NK-92 treated with Interleukin-12 subunit alpha and Interleukin-12 subunit beta, amount 100 ng/mL, for 24 hours (cell line): ENCODE measurements at regions not wholly inside any gene's neighbourhood (a gene's known extent, or its start where the extent isn't known, plus 50 kb on each side); places are given as distances from the start of the nearest gene placed in this dataset.
"Not testable (repeated sequence)": the region's sequence is repeated elsewhere in the genome, so short reads cannot be mapped to it uniquely, and the experiment has no call there.

Source experiments
- DNase-seq: peaks from one replicate; lab custom pipeline; 2025; lab: John Stamatoyannopoulos, UW

DNA sequence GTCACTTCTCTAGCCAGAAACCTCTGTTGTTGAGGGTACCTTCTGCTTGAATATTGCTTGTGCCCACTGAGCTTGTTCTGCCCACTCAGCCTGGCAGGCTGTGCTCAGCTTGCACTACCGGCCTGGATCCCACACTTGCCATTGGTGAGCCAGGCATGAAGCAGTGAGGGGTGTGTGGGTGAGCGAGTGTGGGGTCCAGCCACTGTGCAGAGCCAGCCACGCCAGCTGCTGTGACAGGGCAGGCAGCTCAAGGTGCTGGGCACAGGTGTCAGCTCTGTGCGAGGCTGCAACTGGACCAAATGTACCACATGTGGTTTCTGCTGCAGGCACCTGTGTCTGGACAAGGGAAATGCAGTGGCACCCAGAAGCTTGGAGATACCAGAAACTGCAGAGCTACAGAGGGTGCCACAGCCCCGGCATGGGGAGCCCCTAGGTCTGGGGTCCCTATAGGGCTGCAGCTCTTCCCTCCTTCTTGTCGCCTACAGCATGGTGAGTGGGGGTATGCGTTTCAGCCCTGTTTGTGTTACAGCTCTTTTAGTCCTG is 305.1 kb upstream of the RIOK2 start:
- no peak for DNase-seq

DNA sequence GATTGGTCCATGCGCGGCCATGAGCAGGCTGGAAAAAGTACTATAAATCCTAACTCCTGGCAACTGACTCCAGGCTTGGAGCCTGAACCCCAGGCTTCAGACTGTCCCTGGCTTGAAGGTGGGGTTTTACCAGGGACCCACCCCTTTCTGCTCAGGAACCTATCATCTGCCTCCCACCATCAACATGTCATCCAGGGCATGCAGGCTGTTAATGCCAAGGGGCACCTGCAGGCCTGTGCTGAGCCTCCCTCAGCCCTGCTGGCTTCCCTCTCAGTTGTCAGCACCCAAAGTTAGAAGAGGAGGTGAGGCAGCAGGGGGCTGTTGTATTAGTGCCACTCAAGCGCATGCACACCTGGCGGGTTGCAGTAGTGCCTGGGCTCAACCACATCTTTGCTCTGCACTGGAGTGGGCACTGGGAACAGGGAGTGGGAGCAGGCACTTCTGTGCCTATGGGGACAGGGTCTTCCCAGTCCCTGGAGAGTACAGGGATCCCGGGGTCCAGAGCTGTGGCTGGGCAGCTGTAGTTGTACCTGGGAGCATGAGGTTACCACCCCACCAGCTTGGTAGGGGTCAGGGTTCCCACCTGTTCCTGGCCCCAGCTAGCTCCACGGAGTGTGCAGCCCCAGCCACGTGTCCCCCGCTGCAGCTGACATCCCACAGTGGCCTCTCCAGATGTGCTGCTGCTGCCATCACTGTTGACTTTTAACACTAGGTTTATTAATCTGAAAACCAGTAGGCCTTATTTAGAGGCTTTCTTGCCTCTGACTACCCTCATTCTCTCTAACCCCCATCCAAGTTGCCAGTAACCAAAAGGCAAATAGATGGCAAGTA is 306.2 kb upstream of the RIOK2 start:
- no peak for DNase-seq

DNA sequence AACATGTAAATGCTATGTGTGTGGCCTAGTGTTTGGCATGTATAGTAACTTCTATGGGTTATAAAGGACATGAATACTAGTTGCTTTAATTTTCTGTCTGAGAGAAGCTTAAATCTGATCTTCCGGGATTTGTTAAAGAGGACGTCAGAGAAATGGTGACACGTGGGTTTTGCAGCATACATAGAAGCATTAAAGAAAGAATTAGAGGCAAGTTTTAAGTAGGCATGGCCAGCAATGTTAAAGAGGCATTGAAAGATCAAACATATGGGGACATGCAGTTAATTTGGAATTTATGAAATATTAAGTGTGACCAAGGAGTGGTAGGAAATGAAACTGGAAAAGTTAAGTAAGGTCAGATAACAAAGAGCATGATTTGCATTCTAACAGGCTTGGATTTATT is 311.4 kb upstream of the RIOK2 start:
- no peak for DNase-seq

DNA sequence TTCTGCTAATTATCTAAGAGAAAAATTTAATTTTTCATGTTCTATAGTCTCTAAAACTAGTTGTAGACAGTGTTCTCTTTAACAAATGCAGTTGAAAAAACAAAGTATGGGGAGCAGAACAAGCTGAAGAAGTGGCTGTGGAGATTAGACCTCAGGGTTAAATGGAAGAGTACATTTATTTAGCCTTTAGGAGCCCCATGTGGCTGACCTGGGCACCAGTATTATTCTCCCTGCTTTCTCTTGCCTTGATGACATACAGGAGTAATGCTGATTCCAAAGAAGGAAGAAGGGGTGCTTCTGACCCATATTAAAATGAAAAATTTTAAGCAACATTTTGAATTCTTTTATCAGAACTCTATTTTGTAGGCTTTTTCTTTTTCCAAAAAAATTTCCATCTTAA is 312.3 kb upstream of the RIOK2 start:
- DNase-seq: no peak

DNA sequence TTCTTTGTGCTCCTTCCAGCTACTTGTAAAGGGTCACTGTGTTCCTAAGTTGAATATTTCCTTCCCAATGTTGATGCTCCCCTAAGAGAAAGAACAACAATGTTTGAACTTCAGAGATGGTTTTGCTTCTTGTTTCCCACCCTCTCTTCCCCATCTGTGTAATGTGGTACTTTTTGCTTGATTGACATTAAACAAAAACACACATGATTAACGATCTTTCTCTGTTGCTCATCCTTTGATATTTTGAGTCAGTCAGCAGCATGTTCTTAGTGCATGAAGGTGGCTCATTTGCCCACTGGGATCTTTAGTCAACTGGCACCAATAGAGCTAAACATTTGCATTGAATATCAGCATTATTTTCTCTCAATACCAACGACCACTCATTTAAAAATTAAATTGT is 313.0 kb upstream of the RIOK2 start:
- no peak for DNase-seq

DNA sequence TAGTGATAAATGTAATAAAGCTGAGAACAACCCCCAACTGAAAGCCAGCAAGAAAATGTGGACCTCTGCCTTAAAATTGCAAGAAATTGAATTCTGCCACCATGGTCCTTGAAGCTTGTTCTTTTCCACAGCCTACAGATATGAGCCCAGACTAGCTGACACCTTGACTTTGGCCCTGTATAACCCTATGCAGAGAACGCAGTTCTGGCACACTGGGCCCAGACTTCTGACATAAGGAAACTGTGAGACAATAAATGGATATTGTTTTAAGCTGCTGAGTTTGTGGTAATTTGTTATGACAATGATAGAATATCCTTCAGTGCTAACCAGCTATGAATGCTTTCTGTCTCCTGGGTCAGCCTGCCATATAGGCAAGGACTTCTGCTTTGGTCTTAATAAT is 315.6 kb upstream of the RIOK2 start:
- no peak for DNase-seq

DNA sequence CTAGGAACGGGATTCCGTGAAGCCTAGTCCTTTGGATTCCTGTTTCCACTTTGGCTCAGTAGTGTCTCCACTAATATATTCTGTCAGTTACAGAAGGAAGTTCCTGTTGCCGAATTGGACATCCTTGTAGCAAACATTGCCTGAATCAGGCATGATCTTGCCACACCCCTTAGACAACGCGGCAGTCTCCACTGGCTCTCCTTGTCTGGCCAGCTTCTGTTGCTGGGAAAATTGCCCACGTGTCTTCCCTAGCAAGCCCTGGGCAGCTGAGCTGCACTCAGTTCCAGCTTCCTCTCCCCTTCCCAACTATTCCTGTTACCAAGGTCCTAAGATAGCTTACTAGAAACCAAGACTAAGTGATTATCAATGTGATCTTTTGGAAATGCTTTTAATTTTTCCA is 316.6 kb upstream of the RIOK2 start:
- DNase-seq: no peak

DNA sequence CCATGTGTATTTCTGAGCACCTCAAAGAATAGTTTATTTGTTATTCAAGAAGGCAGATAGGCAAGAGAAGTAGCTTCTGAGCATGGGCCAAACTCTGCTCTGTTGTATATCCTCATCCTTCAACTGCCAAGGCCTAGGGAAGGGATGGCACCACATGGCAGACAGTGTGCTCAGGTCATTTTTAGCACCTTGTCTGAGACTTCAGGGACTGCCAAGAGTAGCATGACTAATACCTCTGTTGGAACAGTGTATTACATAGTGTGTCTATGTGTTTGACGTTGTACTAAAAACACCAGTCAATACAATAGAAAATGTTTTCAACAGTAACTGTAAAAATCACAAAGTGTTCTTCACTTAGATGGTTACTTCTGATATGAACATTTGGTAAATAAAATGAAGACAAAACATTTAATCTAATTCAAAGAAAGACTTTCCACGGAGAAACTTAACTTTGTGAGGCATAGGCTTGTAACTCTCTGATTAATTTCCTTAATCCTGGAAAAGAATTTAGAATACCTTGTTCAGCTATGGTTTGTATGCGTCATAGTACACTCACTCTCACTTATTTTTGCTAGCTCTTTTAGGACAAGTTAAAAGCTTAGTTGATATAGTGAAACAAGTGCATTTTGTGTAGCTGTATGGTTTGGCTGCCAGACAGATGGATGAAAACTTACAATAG is 318.4 kb upstream of the RIOK2 start:
- no peak for DNase-seq

DNA sequence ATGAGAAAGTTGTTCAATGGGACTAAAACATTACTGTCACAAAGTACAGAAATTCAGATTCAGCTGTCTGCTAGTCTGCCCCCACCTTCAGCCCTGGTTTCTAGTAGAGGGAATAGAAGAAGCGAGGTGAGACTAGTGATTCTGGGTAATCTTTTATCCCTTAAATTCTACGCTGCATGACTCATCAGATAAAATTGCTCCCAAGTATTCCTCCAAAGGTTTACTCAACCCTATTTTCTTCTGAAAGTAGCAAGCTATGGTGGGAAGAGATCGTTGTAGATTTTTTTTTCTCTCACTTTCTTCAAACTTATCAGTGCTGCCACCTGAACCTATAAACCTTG is 318.9 kb upstream of the RIOK2 start:
- DNase-seq: no peak

DNA sequence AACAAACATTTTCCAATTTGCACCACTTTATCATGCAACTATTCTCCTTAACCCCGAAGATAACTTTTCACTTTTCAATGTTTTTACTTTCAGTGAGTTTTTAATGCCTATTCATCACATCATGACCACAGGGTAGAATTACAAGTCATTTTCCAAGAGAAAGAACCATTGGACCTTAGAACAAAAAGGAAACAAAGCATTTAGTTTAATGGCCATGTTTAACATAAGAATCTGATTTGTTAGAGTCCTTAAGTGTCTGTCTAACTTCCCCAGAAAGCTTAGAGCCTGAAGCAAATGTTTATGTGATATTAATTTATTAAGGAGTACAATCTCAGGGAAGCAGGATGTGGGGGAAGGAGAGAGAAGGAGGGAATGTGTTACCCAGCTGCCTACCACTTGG is 325.8 kb upstream of the RIOK2 start:
- DNase-seq: no peak

DNA sequence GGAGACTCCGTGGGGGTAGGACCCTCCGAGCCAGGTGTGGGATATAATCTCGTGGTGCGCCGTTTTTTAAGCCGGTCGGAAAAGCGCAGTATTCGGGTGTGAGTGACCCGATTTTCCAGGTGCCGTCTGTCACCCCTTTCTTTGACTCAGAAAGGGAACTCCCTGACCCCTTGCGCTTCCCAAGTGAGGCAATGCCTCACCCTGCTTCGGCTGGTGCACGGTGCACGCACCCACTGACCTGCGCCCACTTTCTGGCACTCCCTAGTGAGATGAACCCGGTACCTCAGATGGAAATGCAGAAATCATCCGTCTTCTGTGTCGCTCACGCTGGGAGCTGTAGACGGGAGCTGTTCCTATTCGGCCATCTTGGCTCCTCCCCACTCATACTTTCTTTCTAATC is 336.5 kb upstream of the RIOK2 start:
- not testable (repeated sequence) for DNase-seq

DNA sequence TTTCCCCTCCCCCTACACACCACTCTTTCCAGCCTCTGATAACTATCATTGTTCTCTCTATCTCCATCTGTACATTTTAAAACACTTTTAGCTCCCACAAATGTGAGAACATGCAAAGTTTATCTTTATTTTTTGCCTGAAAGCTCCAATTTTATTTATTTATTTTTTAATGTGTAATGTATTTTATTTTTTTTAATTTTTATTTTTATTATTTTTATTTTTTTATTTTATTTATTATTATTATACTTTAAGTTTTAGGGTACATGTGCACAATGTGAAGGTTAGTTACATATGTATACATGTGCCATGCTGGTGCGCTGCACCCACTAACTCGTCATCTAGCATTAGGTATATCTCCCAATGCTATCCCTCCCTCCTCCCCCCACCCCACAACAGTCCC is 340.3 kb upstream of the RIOK2 start:
- DNase-seq: not testable (repeated sequence)

DNA sequence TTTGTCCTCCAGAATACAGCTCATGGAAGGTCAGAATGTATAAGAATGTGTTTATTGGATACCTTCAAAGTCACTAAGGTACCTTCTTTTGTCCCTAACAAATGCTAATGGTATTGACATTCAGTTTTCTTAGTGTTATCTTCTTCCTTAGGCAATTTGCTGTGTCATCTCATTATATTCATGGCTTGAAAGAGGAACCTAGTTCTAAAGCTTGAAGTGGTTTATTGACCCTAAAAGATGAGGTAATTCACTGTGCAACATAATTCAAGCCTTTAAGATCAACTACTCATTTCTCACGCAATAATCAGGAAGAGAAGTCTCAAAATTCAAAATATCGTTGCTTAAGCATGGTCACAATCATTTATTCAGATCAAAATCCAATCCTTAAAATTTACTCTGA is 342.7 kb upstream of the RIOK2 start:
- DNase-seq: no peak

DNA sequence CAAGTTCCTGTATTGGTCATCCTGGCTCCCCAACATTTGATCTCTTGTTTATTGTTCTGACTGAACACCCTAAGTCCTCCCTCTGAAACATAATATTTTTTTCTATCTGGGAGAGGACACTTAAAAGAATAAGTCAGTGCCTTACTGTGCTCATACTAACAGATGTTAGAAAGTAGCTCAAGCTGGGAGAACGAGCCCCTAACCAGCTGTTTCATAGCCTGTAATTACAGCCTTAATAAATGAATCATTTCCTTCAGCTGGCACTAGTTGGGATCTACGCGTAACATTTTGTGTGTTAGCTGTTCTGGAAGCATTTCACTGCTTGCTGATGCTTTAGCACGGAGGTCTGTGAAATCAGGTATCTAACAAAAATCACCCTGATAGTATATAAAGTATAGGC is 345.9 kb upstream of the RIOK2 start:
- no peak for DNase-seq

DNA sequence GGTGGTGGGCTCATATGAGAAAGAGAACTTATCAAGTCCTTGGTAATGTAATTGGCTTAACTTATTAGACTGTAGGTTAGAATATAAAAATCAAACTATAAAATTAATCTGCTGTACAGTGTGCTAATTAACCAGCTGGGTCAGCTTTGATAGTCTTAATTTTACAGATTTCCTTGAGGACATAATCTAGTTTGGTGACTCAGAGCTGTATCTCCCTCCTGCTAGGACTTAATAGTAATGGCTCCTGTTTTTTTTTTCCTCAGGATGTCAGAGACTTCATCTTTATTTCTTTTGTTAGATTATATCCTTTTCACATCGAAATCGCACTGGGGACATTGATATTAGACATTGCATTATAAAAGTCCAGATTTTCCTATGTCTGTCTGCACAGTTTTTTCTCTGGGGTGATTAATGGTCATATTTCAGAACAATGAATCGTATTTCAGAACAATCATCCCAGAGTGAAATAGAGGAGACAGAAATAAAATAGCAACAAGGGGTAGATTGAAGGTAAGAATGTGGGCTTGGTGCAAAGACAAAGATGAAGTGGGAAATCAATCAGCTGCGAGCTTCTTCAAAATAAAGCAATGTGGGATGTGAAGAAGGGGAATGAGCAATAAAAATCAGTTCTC is 346.4 kb upstream of the RIOK2 start:
- no peak for DNase-seq

DNA sequence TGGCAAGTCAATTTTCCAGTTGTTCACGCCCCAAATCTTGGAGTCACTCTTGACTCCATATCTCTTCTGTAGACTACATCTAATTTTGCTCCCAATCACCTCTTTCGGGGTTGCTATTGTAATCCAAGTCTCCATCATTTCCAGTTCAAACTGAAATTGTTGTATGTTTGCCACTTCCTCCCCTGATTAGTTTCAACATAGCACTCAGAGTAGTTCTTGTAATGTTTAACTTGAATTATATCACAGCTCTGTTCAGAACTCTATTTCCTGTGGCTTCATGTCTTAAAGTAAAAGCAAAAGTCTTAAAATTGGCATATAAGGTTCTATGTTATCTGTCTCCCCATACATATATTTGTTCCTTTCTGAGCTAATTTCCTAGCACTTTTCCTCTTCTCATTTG is 348.5 kb upstream of the RIOK2 start:
- DNase-seq: no peak

DNA sequence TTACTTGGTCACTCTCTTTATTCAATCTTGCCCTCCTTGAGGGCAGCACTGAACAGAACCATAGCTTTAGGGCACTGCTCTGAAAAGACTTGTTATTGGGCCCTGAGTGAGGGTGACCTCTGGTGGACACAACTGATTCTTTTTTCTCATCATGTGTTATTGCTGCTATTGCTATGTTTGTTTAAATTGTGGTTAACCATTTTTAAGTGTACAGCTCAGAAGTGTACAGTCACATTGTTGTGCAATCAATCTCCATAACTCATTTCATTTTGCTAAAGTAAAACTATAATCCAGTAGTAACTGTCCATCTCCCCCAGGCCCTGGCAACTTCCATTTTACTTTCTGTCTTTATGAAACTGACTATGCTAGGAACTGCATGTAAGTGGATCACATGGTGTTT is 351.1 kb upstream of the RIOK2 start:
- DNase-seq: no peak

DNA sequence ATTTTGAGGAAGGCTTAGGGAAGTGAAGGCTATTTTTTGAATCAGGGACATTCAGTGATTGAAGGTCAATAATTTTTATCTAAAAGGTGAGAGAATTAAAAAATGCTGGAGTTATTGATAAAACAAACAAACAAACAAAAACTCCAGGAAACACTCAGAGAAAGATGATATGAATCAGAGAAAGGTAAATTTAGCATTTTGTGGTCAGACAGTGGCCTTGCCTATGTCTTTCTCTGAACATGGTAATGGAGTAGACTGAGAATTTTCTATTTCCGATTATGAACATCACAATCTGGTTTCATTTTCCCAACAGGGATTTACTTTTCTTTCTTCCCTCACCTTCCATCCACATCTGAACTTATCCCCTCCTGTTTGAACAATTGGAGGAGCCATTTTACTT is 353.6 kb upstream of the RIOK2 start:
- no peak for DNase-seq

DNA sequence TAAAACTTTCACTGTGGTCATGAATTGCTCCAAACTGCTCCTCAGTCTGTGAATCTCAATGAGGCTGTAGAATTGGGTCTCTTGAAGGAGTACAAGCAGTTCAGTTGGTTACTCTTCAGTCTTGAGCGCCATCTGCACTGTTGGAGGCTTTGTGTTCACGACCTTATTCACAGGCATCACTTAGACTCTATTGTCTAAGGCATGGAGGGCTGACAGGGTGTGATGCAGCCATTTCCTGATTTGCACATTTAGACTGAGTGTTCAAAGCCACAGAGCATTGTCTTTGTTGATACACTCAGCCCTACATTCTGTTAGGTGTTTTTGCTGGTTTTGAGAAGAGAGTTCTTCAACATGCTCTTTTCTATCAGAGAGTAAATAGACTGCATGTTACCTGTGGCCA is 355.9 kb upstream of the RIOK2 start:
- no peak for DNase-seq

DNA sequence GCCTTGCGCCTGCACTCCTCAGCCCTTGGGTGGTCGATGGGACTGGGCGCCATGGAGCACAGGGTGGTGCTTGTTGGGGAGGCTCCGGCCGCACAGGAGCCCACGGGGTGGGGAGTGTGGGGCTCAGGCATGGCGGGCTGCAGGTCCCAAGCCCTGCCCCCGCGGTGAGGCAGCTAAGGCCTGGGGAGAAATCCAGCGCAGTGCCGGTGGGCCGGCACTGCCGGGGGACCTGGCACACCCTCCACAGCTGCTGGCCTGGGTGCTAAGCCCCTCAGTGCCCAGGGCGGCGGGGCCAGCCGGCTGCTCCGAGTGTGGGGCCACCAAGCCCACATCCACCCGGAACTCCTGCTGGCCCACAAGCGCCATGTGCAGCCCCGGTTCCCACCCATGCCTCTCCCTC is 358.8 kb upstream of the RIOK2 start:
- no peak for DNase-seq

DNA sequence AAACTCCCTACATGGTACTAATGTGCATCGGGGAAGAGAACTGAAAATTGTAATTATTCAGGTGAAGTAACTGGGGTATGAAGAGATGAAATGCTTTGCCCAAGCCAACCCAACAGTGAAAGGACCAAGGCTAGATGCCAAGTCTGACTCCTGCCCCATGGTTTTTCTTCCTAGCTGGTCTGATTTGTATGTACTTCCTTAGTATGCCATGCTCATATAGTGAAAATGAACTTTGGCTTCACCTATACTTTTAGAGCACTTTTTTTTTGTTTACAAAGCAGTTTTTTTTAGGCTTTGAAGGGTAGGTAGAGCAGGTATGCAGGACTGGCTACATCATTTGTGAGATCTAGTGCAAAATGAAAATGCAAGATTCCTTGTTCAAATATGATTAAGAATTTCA is 359.4 kb upstream of the RIOK2 start:
- no peak for DNase-seq

DNA sequence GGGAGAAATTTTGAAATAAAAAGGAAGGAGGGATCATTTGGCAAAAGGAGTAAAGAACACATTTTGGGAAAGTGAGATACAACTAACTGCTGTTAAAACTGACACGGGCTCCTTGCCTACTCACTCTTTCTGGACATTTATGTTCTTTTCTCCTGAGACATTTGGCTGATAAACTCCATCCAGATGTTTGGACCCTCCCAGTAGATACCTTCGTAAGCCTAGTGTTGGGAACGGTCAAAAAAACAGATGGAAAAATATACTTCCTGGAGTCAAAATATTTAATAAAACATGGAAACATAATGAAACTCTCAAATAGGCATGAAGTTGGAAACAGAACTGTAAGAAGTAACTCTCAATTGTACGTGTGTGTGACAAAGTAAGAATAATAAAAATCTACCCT is 360.1 kb upstream of the RIOK2 start:
- no peak for DNase-seq

DNA sequence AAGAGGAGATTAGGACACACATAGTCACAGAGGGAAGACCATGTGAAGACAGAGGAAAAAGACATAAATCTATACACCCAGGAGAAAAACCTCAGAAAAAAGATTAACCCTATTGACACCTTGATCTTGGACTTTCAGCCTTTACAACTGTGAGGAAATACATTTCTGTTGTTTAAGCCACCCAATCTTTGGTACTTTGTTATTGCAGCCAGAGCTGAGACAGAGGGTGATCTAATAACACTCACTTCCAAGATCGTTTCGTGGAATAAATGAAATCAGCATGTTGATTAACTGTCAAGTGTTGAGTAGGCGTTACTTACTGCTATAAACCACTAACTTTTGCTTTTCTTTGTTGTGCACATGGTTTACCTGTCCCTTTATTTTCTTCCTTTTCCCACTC is 361.2 kb upstream of the RIOK2 start:
- DNase-seq: no peak
